Activated CD8-positive, alpha-beta memory T cell treated with anti-CD3 and anti-CD28 coated beads, Interleukin-2, amount 50 U/mL, for 24 hours (primary cell): ENCODE measurements at regions not wholly inside any gene's neighbourhood (a gene's known extent, or its start where the extent isn't known, plus 50 kb on each side); places are given as distances from the start of the nearest gene placed in this dataset.

ENCODE experiments used
- DNase-seq: peaks from one replicate; pipeline ENCODE4 v3.0.0-alpha.2; 2020; ENCODE audit errors: extremely low read depth

GRCh38 chr4:1463088-1463926 is 57.1 kb upstream of the NKX1-1 start:
- DNase-seq = no peak

GRCh38 chr4:1462768-1463075 is 56.5 kb upstream of the NKX1-1 start:
- no peak for DNase-seq

GRCh38 chr4:1462009-1462767 is 55.9 kb upstream of the NKX1-1 start:
- DNase-seq = no peak

GRCh38 chr4:1460967-1461868 is 55.0 kb upstream of the NKX1-1 start:
- no peak for DNase-seq

GRCh38 chr4:1459722-1460511 is 53.7 kb upstream of the NKX1-1 start:
- DNase-seq = no peak

- DNase-seq = no peak
Measured at GRCh38 chr4:1459081-1459721, 53.0 kb upstream of the NKX1-1 start.

- no peak for DNase-seq
Measured at GRCh38 chr4:1458581-1458980, 52.3 kb upstream of the NKX1-1 start.
